Neural progenitor cell (in vitro differentiated cells): ENCODE measurements at regions not wholly inside any gene's neighbourhood (a gene's known extent, or its start where the extent isn't known, plus 50 kb on each side); places are given as distances from the start of the nearest gene placed in this dataset.

ENCODE experiments used
- EZH2phosphoT487 ChIP-seq: fragments of 200-600 bp; sonication (generic); IDR thresholded peaks from 2 replicates; pipeline ENCODE4 v1.6.1; 2017; ENCODE audit warnings: antibody characterized with exemption
- TF ChIP-seq, protein P1 (sequence below): fragments of 200-600 bp; sonication (generic); IDR thresholded peaks from 2 replicates; pipeline ENCODE4 v1.5.1; 2017; ENCODE audit warnings: antibody characterized with exemption, mild to moderate bottlenecking

GRCh38 chr5:153257381-153257780 is 233.1 kb upstream of the GRIA1 start:
- no peak for TF ChIP-seq EZH2phosphoT487
- TF ChIP-seq, protein P1, sequence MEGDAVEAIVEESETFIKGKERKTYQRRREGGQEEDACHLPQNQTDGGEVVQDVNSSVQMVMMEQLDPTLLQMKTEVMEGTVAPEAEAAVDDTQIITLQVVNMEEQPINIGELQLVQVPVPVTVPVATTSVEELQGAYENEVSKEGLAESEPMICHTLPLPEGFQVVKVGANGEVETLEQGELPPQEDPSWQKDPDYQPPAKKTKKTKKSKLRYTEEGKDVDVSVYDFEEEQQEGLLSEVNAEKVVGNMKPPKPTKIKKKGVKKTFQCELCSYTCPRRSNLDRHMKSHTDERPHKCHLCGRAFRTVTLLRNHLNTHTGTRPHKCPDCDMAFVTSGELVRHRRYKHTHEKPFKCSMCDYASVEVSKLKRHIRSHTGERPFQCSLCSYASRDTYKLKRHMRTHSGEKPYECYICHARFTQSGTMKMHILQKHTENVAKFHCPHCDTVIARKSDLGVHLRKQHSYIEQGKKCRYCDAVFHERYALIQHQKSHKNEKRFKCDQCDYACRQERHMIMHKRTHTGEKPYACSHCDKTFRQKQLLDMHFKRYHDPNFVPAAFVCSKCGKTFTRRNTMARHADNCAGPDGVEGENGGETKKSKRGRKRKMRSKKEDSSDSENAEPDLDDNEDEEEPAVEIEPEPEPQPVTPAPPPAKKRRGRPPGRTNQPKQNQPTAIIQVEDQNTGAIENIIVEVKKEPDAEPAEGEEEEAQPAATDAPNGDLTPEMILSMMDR: no peak
